Neural crest cell (in vitro differentiated cells): ENCODE measurements at regions not wholly inside any gene's neighbourhood (a gene's known extent, or its start where the extent isn't known, plus 50 kb on each side); places are given as distances from the start of the nearest gene placed in this dataset.

Source experiments
- DNase-seq: peaks from one replicate; pipeline ENCODE4 v3.0.0; 2021; ENCODE audit warnings: low read depth, mixed read lengths, low spot score
- H3K27ac Mint-ChIP-seq: one replicate; pipeline ENCODE4 v1.8.0; 2021; ENCODE audit warnings: mild to moderate bottlenecking, mixed read lengths; ENCODE audit not compliant: unreplicated experiment
- H3K27me3 Mint-ChIP-seq: 2 replicates; pipeline ENCODE4 v1.8.0; 2021; ENCODE audit warnings: low read depth, mild to moderate bottlenecking, mixed read lengths
- H3K36me3 Mint-ChIP-seq: 2 replicates; pipeline ENCODE4 v1.8.0; 2021; ENCODE audit warnings: low read depth, mild to moderate bottlenecking, mixed read lengths
- H3K4me1 Mint-ChIP-seq: 2 replicates; pipeline ENCODE4 v1.8.0; 2021; ENCODE audit warnings: mixed read lengths
- H3K4me3 Mint-ChIP-seq: one replicate; pipeline ENCODE4 v1.8.0; 2021; ENCODE audit warnings: mild to moderate bottlenecking, mixed read lengths
- H3K9me3 Mint-ChIP-seq: 2 replicates; pipeline ENCODE4 v1.8.0; 2021; ENCODE audit warnings: mixed read lengths
- TF ChIP-seq, protein P1 (sequence below): fragments of 200-600 bp; sonication (generic); conservative IDR thresholded peaks from 2 replicates; pipeline ENCODE4 v1.5.0; 2021; ENCODE audit warnings: antibody characterized with exemption, mild to moderate bottlenecking

DNA sequence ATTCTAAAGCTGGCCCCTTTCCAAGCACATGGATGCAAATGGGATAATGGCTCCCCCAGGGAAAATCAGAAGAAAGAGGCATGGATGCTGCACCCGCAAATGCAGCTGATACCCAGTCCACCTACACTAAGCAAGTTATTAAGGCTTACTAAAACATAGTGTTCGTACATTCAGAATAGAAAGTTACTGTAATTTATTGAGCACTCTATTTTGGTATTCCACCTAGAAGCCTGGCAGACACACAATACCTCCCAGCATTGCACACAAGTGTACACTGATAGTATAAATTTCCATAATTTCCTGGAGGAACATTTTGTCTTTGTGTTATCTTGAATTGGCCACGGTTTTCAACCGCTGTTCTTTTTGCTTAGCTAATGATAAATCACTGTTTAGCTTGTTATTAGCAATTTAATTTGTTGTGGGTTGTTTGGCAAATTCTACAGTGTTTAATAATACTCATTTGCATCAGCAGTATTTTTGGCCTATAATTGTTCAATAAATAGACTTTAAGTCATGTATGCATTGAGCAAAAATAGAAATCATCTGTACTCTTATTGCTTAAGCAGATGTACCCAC is 94.5 kb upstream of the MRI1 start:
- Mint-ChIP-seq H3K4me1 (no peaks in the 10 kb centered on the region), H3K9me3 (peaks cover 4% of the 10 kb centered on the region), H3K27ac (no peak overlapping the region), H3K36me3 (no peaks in the 10 kb centered on the region), H3K27me3 (peaks cover 7% of the 10 kb centered on the region), H3K4me3 (no peak overlapping the region)
- DNase-seq = no peak
- TF ChIP-seq, protein P1, sequence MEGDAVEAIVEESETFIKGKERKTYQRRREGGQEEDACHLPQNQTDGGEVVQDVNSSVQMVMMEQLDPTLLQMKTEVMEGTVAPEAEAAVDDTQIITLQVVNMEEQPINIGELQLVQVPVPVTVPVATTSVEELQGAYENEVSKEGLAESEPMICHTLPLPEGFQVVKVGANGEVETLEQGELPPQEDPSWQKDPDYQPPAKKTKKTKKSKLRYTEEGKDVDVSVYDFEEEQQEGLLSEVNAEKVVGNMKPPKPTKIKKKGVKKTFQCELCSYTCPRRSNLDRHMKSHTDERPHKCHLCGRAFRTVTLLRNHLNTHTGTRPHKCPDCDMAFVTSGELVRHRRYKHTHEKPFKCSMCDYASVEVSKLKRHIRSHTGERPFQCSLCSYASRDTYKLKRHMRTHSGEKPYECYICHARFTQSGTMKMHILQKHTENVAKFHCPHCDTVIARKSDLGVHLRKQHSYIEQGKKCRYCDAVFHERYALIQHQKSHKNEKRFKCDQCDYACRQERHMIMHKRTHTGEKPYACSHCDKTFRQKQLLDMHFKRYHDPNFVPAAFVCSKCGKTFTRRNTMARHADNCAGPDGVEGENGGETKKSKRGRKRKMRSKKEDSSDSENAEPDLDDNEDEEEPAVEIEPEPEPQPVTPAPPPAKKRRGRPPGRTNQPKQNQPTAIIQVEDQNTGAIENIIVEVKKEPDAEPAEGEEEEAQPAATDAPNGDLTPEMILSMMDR = no peak

DNA sequence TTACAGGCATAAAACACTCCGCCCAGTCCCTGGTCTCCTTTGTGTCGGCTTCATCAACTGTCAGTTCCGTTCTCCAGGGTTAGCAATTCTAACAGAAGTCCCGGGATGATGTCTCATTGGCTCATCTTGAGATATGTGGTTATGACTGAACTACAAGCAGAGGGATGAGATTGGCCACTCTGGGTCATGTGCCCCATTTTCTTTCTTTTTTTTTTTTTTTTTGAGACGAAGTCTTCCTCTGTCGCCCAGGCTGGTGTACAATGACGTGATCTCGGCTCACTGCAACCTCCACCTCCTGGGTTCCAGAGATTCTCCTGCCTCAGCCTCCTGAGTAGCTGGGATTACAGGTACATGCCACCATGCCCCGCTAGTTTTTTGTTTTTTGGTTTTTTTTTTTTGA is 95.4 kb upstream of the MRI1 start:
- Mint-ChIP-seq H3K4me3 (no peak overlapping the region), H3K4me1 (no peaks in the 10 kb centered on the region), H3K27me3 (peaks cover 7% of the 10 kb centered on the region), H3K36me3 (no peaks in the 10 kb centered on the region), H3K27ac (no peak overlapping the region), H3K9me3 (peaks cover 4% of the 10 kb centered on the region)
- DNase-seq = no peak
- TF ChIP-seq, protein P1 = no peak

DNA sequence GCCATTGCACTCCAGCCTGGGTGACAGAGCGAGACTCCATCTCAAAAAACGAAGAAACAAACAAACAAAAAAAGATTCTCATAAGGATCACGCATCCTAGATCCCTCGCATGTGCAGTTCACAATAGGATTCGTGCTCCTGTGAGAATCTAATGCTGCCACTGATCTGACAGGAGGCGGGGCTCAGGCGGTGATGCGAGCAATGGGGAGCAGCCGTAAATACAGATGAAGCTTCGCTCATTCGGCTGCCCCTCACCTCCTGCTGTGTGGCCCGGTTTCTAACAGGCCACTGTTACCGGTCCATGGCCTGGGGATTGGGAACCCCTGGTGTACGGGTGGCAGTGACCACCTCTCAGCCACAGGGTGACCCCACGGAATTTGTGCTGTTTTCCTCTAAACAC is 98.2 kb upstream of the MRI1 start:
- no peaks in the 10 kb centered on the region for H3K9me3 Mint-ChIP-seq
- H3K27ac Mint-ChIP-seq = no peak overlapping the region
- H3K4me3 Mint-ChIP-seq = no peak overlapping the region
- H3K36me3 Mint-ChIP-seq = no peaks in the 10 kb centered on the region
- no peaks in the 10 kb centered on the region for H3K4me1 Mint-ChIP-seq
- TF ChIP-seq, protein P1 = no peak
- peaks cover 9% of the 10 kb centered on the region for H3K27me3 Mint-ChIP-seq
- no peak for DNase-seq

DNA sequence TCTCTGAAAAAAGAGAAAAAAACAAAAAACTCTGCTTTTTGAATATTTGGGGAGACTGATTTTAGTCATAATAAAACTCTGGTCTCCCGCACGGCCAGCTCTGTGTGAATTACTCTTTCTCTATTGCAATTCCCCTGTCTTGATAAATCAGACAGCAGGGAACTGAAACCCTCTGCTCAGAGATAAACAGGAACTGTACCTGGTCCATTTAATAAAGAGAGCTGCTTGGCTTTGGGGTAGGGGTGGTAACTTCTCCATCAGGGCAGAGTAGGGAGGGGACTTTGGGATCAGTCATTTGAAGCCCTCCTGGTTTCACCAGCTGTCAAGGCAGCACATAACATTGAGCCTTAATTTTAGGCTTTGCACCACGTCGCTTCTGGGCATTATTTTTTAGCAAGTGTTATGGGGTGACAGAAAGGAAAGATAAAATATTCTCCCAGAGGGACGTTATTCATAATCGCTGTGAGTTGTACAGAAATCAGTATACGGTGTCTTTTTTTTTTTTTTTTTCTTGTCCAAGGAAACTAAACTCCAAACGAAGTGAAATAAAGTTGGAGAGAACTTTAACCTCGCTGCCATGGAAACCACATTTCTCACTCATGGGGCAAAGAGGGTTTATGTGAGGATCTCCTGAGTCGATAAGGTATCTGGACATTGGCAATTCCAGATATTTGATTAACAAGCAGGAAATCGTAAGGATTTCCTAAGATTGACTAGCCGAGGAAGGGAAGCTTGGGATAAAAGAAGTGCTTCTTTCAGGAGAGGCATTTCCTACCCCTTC is 99.0 kb upstream of the MRI1 start:
- Mint-ChIP-seq H3K9me3 (no peaks in the 10 kb centered on the region), H3K27me3 (peaks cover 7% of the 10 kb centered on the region), H3K27ac (no peak overlapping the region), H3K4me1 (no peaks in the 10 kb centered on the region), H3K4me3 (no peak overlapping the region), H3K36me3 (no peaks in the 10 kb centered on the region)
- no peak for DNase-seq
- TF ChIP-seq, protein P1 = no peak

DNA sequence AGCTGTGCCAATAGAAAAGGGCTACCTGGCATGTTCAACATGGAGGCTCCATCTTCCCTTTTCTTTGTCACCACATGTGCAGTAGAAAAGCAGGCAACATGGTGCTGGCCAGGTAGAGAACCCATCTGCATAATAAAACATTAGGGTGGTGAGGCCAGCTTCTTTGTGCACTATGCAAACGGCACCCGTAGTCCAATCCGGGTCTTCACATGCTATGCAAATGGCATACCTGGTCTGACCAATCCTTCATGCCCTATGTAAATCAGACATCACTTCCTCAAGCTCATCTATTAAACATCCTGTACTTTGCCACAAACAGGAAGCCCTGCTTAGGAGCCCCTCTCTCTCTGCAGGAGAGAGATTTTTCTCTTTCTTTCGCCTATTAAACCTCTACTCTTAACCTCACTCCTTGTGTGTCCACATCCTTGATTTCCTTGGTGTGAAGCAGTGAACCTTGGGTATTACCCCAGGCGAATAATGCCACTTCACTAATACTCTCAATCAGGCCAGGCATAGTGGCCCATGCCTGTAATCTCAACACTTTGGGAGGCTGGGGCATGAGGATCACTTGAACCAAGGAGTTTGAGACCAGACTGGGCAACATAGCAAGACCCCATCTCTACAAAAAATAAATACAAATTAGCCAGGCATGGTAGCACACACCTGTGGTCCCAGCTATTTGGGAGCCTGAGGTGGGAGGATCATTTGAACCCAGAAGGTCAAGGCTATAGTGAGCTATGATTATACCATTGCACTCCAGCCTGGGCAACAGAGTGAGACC is 111.3 kb upstream of the MRI1 start:
- peaks cover 2% of the 10 kb centered on the region for H3K9me3 Mint-ChIP-seq
- no peak for DNase-seq
- TF ChIP-seq, protein P1 = no peak
- H3K4me3 Mint-ChIP-seq = no peak overlapping the region
- no peaks in the 10 kb centered on the region for H3K36me3 Mint-ChIP-seq
- peaks cover 10% of the 10 kb centered on the region for H3K27me3 Mint-ChIP-seq
- no peaks in the 10 kb centered on the region for H3K4me1 Mint-ChIP-seq
- H3K27ac Mint-ChIP-seq = no peak overlapping the region
